ENCODE measurements at regions not wholly inside any gene's neighbourhood (a gene's known extent, or its start where the extent isn't known, plus 50 kb on each side); places are given as distances from the start of the nearest gene placed in this dataset.

DNA sequence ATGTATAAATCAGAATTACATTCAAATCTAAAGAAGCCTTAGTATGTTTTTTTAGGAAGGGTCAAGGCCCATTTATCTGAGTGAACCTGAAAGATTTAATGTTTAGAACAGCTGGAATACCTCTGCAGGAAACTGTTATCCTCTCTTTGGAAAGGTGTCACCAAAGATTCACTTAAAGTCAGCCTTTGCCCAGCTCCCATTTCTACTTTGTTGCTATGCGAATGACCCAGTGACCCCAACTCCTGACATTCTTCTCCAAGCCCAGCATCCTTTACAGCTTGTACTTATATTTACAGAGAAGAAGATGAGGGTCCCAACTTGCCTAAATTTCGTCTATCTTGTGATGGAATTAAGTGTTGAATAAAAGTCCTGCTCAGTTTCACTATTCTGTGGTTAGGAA lies 1198.6 kb downstream of the CDH12 start:
- TF ChIP-seq EZH2 (IDR thresholded peaks at IDR 0.05; ENCODE audit: borderline replicate concordance, low read depth, low read length, severe bottlenecking): no peak
- TF ChIP-seq, protein P1, sequence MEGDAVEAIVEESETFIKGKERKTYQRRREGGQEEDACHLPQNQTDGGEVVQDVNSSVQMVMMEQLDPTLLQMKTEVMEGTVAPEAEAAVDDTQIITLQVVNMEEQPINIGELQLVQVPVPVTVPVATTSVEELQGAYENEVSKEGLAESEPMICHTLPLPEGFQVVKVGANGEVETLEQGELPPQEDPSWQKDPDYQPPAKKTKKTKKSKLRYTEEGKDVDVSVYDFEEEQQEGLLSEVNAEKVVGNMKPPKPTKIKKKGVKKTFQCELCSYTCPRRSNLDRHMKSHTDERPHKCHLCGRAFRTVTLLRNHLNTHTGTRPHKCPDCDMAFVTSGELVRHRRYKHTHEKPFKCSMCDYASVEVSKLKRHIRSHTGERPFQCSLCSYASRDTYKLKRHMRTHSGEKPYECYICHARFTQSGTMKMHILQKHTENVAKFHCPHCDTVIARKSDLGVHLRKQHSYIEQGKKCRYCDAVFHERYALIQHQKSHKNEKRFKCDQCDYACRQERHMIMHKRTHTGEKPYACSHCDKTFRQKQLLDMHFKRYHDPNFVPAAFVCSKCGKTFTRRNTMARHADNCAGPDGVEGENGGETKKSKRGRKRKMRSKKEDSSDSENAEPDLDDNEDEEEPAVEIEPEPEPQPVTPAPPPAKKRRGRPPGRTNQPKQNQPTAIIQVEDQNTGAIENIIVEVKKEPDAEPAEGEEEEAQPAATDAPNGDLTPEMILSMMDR (IDR thresholded peaks at IDR 0.05; ENCODE audit: borderline replicate concordance, extremely low read depth, low read length, poor library complexity, severe bottlenecking): no peak

Measured in DND-41 (cell line).